Smooth muscle cell (in vitro differentiated cells): ENCODE measurements at regions not wholly inside any gene's neighbourhood (a gene's known extent, or its start where the extent isn't known, plus 50 kb on each side); places are given as distances from the start of the nearest gene placed in this dataset.

ENCODE experiments used
- DNase-seq: peaks from one replicate; lab custom pipeline; 2025; ENCODE audit not compliant: unreplicated experiment; lab: John Stamatoyannopoulos, UW
- H2AFZ ChIP-seq: fragments of 200-600 bp; sonication (generic); 2 replicates; pipeline ENCODE4 v1.6.0; 2016; ENCODE audit warnings: antibody characterized with exemption, low read depth, mild to moderate bottlenecking
- H3F3A ChIP-seq: fragments of 200-600 bp; sonication (generic); 2 replicates; pipeline ENCODE4 v1.6.0; 2017; ENCODE audit warnings: antibody characterized with exemption, low read depth
- H3K27ac ChIP-seq: fragments of 200-600 bp; sonication (generic); 2 replicates; pipeline ENCODE4 v1.5.1; 2016; ENCODE audit warnings: low read depth, mild to moderate bottlenecking
- H3K27me3 ChIP-seq: fragments of 200-600 bp; sonication (generic); 2 replicates; pipeline ENCODE4 v1.6.1; 2016; ENCODE audit warnings: low read depth, mild to moderate bottlenecking
- H3K36me3 ChIP-seq: fragments of 200-600 bp; sonication (generic); 2 replicates; pipeline ENCODE4 v1.5.1; 2016; ENCODE audit warnings: low read depth
- H3K4me1 ChIP-seq: fragments of 200-600 bp; sonication (generic); 2 replicates; pipeline ENCODE4 v1.5.1; 2016; ENCODE audit warnings: low read depth
- H3K4me2 ChIP-seq: fragments of 200-600 bp; sonication (generic); 2 replicates; pipeline ENCODE4 v1.6.0; 2016; ENCODE audit warnings: mild to moderate bottlenecking
- H3K4me3 ChIP-seq: fragments of 200-600 bp; sonication (generic); 2 replicates; pipeline ENCODE4 v1.5.1; 2016; ENCODE audit warnings: mild to moderate bottlenecking
- H3K79me2 ChIP-seq: fragments of 200-600 bp; sonication (generic); 2 replicates; pipeline ENCODE4 v1.6.0; 2016; ENCODE audit warnings: low read depth, mild to moderate bottlenecking
- H3K9ac ChIP-seq: fragments of 200-600 bp; sonication (generic); 2 replicates; pipeline ENCODE4 v1.6.0; 2016; ENCODE audit warnings: low read depth
- H3K9me3 ChIP-seq: fragments of 200-600 bp; sonication (generic); replicated peaks from 2 replicates; pipeline ENCODE4 v1.5.1; 2016; ENCODE audit warnings: low read depth
- H4K20me1 ChIP-seq: fragments of 200-600 bp; sonication (generic); 2 replicates; pipeline ENCODE4 v1.6.0; 2016; ENCODE audit warnings: low read depth
- CTCF ChIP-seq: fragments of 200-600 bp; sonication (generic); IDR thresholded peaks from 2 replicates; pipeline ENCODE4 v1.5.1; 2017; ENCODE audit warnings: borderline replicate concordance, mild to moderate bottlenecking, antibody characterized with exemption; ENCODE audit not compliant: insufficient read depth, poor library complexity, severe bottlenecking
- WGBS: methylation state at CpG from one replicate; pipeline ENCODE4 v1.1.7; 2016; ENCODE audit warnings: low lambda C conversion rate; 5-methylcytosine and 5-hydroxymethylcytosine counted together

- no peak for TF ChIP-seq CTCF
- Histone ChIP-seq H3K4me1 (no peaks in the 10 kb centered on the region), H2AFZ (no peak overlapping the region), H3K4me2 (no peak overlapping the region), H3K4me3 (no peak overlapping the region), H3K9ac (no peak overlapping the region), H3F3A (no peaks in the 10 kb centered on the region), H3K9me3 (no peaks in the 10 kb centered on the region), H3K27ac (no peak overlapping the region), H3K79me2 (no peaks in the 10 kb centered on the region), H3K27me3 (peaks cover 4% of the 10 kb centered on the region), H4K20me1 (no peaks in the 10 kb centered on the region), H3K36me3 (no peaks in the 10 kb centered on the region)
- no peak for DNase-seq
- 87% methylated on average over 4 of the region's 4 CpGs for WGBS
Observed at GRCh38 chr20:54711071-54711470, 235.7 kb downstream of the DOK5 start.

GRCh38 chr20:54710341-54710740 is 234.9 kb downstream of the DOK5 start:
- 90% methylated on average over 2 of the region's 2 CpGs for WGBS
- H3K4me2 ChIP-seq = no peak overlapping the region
- H2AFZ ChIP-seq = no peak overlapping the region
- no peaks in the 10 kb centered on the region for H3K36me3 ChIP-seq
- H4K20me1 ChIP-seq = no peaks in the 10 kb centered on the region
- no peak overlapping the region for H3K27ac ChIP-seq
- no peaks in the 10 kb centered on the region for H3F3A ChIP-seq
- DNase-seq = no peak
- H3K4me3 ChIP-seq = no peak overlapping the region
- H3K27me3 ChIP-seq = no peaks in the 10 kb centered on the region
- H3K9me3 ChIP-seq = no peaks in the 10 kb centered on the region
- no peak for TF ChIP-seq CTCF
- H3K9ac ChIP-seq = no peak overlapping the region
- H3K79me2 ChIP-seq = no peaks in the 10 kb centered on the region
- H3K4me1 ChIP-seq = no peaks in the 10 kb centered on the region

- Histone ChIP-seq H3K9me3 (no peaks in the 10 kb centered on the region), H3K9ac (no peak overlapping the region), H3K4me1 (no peaks in the 10 kb centered on the region), H3K4me3 (no peak overlapping the region), H3K4me2 (no peak overlapping the region), H2AFZ (no peak overlapping the region), H3K36me3 (no peaks in the 10 kb centered on the region), H3K27ac (no peak overlapping the region), H3K79me2 (no peaks in the 10 kb centered on the region), H4K20me1 (no peaks in the 10 kb centered on the region), H3K27me3 (no peaks in the 10 kb centered on the region), H3F3A (no peaks in the 10 kb centered on the region)
- TF ChIP-seq CTCF = no peak
- no peak for DNase-seq
Observed at GRCh38 chr20:54708229-54708628, 232.8 kb downstream of the DOK5 start.

GRCh38 chr20:54707801-54708200 is 232.4 kb downstream of the DOK5 start:
- TF ChIP-seq CTCF = no peak
- no peak overlapping the region for H3K27ac ChIP-seq
- H3K79me2 ChIP-seq = no peaks in the 10 kb centered on the region
- 56% methylated on average over 1 of the region's 1 CpG for WGBS
- no peaks in the 10 kb centered on the region for H3F3A ChIP-seq
- no peak overlapping the region for H3K4me3 ChIP-seq
- H3K27me3 ChIP-seq = no peaks in the 10 kb centered on the region
- H3K4me2 ChIP-seq = no peak overlapping the region
- DNase-seq = no peak
- no peaks in the 10 kb centered on the region for H3K4me1 ChIP-seq
- H3K36me3 ChIP-seq = no peaks in the 10 kb centered on the region
- H4K20me1 ChIP-seq = no peaks in the 10 kb centered on the region
- no peaks in the 10 kb centered on the region for H3K9me3 ChIP-seq
- H2AFZ ChIP-seq = no peak overlapping the region
- H3K9ac ChIP-seq = no peak overlapping the region
